GM10248 (cell line): ENCODE measurements at regions not wholly inside any gene's neighbourhood (a gene's known extent, or its start where the extent isn't known, plus 50 kb on each side); places are given as distances from the start of the nearest gene placed in this dataset.

Experiments
- CTCF ChIA-PET: fragments of 300-600 bp; sonication (Branson Sonifier 250); formaldehyde crosslinking; extraction: SDS; loops from one replicate; lab custom pipeline; 2021; ENCODE audit warnings: antibody characterized with exemption; lab: Yijun Ruan, JAX
- POLR2A ChIA-PET: fragments of 350-650 bp; sonication (Branson Sonifier 250); formaldehyde crosslinking; extraction: SDS; loops from one replicate; lab custom pipeline; 2020; ENCODE audit warnings: antibody characterized with exemption; lab: Yijun Ruan, JAX
- DNase-seq: peaks from one replicate; pipeline ENCODE4 v3.0.0; 2012; ENCODE audit errors: extremely low spot score
- TF ChIP-seq, protein P1 (sequence below): IDR thresholded peaks from 2 replicates; pipeline ENCODE4 v1.5.1; 2012; ENCODE audit warnings: mild to moderate bottlenecking, low read depth; ENCODE audit errors: extremely low read depth, missing control alignments, control extremely low read depth

DNA sequence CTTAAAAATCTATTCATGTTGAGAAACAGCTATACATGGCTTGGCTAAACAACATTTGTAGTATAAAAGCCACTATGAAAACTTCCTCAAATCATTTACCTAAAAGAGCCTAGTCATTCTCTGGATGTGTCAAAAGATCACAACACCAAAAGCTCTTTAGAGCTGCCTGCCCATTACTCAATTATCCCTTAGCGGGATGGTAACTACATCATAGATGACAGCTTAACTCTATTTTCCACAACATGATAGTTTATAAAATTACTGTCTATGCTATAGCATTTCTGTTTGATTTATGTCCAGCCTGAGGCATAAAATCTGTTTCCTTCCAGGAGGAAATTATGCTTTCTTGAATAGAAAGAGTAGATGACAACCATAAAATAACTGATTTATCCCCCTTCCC, 777.6 kb upstream of the HS3ST5 start:
- CTCF ChIA-PET, result interaction anchor here (1.9 kb wide), 1 partner anchor 20 kb away, joined by 4 read pairs; no protein-coding TSS in a partner anchor
- TF ChIP-seq, protein P1, sequence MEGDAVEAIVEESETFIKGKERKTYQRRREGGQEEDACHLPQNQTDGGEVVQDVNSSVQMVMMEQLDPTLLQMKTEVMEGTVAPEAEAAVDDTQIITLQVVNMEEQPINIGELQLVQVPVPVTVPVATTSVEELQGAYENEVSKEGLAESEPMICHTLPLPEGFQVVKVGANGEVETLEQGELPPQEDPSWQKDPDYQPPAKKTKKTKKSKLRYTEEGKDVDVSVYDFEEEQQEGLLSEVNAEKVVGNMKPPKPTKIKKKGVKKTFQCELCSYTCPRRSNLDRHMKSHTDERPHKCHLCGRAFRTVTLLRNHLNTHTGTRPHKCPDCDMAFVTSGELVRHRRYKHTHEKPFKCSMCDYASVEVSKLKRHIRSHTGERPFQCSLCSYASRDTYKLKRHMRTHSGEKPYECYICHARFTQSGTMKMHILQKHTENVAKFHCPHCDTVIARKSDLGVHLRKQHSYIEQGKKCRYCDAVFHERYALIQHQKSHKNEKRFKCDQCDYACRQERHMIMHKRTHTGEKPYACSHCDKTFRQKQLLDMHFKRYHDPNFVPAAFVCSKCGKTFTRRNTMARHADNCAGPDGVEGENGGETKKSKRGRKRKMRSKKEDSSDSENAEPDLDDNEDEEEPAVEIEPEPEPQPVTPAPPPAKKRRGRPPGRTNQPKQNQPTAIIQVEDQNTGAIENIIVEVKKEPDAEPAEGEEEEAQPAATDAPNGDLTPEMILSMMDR, result no peak
- no peak for DNase-seq
- POLR2A ChIA-PET, result no interaction called here

DNA sequence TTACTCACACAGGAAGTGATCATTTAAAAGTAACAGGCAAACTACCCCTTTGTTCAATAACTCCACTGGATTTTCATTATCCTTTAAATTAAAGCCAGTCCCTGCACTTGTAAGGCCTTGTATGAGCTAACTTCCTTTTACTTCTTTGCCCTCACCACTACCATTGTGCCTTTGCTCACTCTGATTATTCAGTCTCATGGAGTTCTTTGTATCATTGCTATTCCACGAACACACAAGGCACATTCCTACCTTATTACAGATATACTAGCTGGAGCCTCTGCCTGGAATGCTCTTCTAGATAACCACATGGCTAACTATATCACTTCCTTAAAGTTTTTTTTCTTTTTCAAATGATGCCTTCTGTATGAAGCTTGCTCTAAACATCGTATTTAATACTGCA, 748.6 kb upstream of the HS3ST5 start:
- no peak for DNase-seq
- ChIA-PET CTCF (no interaction called here), POLR2A (no interaction called here)
- TF ChIP-seq, protein P1, result no peak

DNA sequence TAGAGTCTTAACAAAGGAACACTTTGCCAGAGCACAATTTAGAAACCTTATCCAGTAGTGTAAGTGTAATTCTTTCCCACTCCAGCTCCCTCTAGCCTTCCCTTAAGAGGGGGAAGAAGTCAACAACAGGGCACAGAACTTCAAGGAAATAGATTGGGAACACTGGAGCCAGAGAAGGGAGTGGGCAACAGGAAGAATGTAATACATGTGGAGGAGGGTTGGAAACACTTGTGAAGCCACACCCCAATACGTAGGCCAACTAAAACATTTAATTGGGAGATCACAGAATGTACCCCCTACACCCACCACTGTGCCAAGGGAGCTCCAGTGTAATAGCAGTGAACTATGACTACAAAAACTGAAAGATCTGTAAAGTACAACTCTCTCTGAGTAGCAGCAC, 735.7 kb upstream of the HS3ST5 start:
- TF ChIP-seq, protein P1, result no peak

DNA sequence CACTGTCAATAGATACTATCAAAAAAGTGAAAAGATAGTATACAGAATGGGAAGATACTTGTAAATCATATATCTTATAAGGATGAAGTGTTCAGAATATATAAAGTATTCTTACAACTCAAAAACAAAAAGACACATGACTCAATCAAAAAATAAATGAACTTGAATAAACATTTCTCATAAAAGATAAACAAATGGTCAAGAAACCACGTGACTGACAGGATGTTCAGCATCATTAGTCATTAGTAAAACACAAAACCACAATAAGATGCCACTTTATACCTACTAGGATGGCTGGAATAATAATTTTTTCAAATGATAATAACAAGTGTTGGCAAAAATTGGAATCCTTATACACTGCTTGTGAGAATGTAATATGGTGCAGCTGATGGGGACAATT, 729.1 kb upstream of the HS3ST5 start:
- no peak for DNase-seq
- TF ChIP-seq, protein P1, result no peak
- POLR2A ChIA-PET, result no interaction called here
- CTCF ChIA-PET, result no interaction called here

More for the DNA sequence above, 735.7 kb upstream of the HS3ST5 start:
- POLR2A ChIA-PET, result no interaction called here
- DNase-seq, result no peak
- CTCF ChIA-PET, result interaction anchor here (1.0 kb wide), 1 partner anchor 9 kb away, joined by 3 read pairs; no protein-coding TSS in a partner anchor

DNA sequence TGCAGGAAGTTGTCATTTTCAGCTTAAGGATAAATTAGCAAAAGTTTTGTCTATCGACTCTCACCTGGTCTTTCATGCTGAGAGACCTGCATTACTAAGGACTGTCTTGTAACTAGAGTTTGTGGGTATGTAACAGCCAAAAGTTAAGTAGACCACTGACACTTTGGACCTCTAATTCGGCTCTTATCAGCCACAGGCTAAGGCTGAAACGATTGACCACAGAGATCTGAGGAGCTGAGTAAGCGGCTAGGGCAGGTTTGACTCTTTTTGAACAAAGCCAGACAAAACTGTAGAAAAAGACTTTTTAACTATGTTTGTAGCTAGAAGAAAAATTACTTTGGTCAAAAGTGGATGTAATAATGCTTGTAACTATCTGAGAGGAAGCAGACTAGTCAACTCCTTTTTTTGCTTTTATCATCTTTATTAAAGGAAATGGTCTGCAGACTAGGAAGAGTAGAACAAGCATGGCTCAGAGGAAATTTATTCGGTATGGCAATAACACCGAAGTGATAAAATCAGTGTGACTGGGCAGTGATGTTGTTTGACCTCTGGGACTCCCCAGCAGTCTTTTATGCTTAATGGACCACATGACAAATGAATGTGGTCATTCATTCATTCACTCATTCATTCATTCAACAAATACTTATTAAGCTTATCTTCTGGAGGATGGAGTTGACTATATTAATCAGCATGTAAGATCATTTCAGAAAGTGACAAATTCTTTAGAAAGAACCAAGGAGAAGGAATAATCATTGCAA, 725.0 kb upstream of the HS3ST5 start:
- POLR2A ChIA-PET, result no interaction called here
- CTCF ChIA-PET, result no interaction called here
- TF ChIP-seq, protein P1, result no peak
- no peak for DNase-seq

DNA sequence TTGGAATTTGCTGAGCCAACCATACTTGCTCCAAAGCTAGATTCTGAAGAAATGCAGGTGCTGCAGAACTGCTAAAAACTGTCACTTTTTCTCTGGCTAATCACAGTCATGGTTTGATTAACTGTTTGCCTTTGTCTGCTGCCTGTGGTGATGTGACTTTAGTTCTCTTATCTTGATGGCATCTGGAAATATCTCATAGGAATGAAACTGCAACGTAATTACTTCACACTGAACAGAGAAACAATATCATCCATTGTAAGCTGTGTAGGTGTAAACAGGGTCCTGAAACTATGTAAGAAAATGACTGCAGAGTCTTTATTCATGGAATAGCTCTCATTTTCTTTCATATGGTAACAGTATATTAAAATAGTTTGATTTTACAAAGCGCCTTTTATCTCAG, 721.9 kb upstream of the HS3ST5 start:
- POLR2A ChIA-PET, result no interaction called here
- no peak for DNase-seq
- TF ChIP-seq, protein P1, result no peak
- CTCF ChIA-PET, result no interaction called here

DNA sequence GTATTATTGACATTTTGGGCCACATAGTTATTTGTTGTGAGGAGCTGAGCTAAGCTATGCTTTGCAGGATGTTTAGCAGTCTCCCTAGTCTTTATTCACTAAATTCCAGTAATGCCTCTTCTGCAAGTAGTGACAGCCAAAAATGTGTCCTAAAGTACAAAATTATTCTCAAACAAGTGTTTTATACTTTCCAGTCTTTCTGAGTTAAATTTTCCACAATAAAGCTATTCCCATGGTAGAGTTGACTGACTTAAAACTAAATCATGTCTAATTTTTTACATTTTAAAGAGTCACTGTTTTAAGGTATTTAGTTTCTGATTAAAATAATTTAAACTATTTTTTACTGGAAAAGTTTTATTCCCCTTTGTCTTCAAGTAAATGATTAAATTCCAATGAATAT, 717.8 kb upstream of the HS3ST5 start:
- ChIA-PET CTCF (no interaction called here), POLR2A (no interaction called here)
- no peak for DNase-seq
- TF ChIP-seq, protein P1, result no peak
